ENCODE measurements at regions not wholly inside any gene's neighbourhood (a gene's known extent, or its start where the extent isn't known, plus 50 kb on each side); places are given as distances from the start of the nearest gene placed in this dataset.

GRCh38 chr16:86002178-86002900, 103.4 kb downstream of the IRF8 start (continued):
- TF ChIP-seq USF1 (IDR thresholded peaks at IDR 0.05; ENCODE audit: borderline replicate concordance, extremely low read length, insufficient read depth, low read depth, low read length) (no peak), ZNF207 (IDR thresholded peaks at IDR 0.05; ENCODE audit: borderline replicate concordance) (no peak), USF2 (IDR thresholded peaks at IDR 0.05; ENCODE audit: borderline replicate concordance, low read depth, low read length) (no peak), JUND (IDR thresholded peaks at IDR 0.05; ENCODE audit: low read depth, low read length) (no peak), STAT3 (IDR thresholded peaks at IDR 0.05; ENCODE audit: low read depth, low read length) (no peak), MEF2A (IDR thresholded peaks at IDR 0.05; ENCODE audit: insufficient read depth, low read depth, low read length) (peak; percentile 53; the same call in 1 of the 2 replicates), NFYA (IDR thresholded peaks at IDR 0.05; ENCODE audit: borderline replicate concordance, low read depth, low read length) (no peak), PKNOX1 (IDR thresholded peaks at IDR 0.05) (no peak), EP300 (IDR thresholded peaks at IDR 0.05; ENCODE audit: borderline replicate concordance in 1 of 2, control insufficient read depth in 1 of 2, low read depth in 2 of 2, low read length in 2 of 2) (no peak), ZNF384 (IDR thresholded peaks at IDR 0.05; ENCODE audit: borderline replicate concordance, low read depth, low read length) (no peak), SRF (IDR thresholded peaks at IDR 0.05; ENCODE audit: low read depth in 2 of 2, low read length in 2 of 2) (no peak), FOXM1 (IDR thresholded peaks at IDR 0.05; ENCODE audit: low read depth, low read length) (peak; percentile 51; the same call in 1 of the 2 replicates), TCF3 (IDR thresholded peaks at IDR 0.05; ENCODE audit: borderline replicate concordance, insufficient read depth, low read depth, low read length) (no peak), RELA (IDR thresholded peaks at IDR 0.05; ENCODE audit: borderline replicate concordance, partially characterized antibody) (no peak), NFYB (IDR thresholded peaks at IDR 0.05; ENCODE audit: insufficient read depth, low read depth, low read length) (no peak), MXI1 (IDR thresholded peaks at IDR 0.05; ENCODE audit: low read depth, low read length) (no peak), LARP7 (IDR thresholded peaks at IDR 0.05) (no peak), NR2F1 (conservative IDR thresholded peaks at IDR 0.05) (no peak), MAX (IDR thresholded peaks at IDR 0.05; ENCODE audit: low read depth, low read length) (no peak), ATF2 (IDR thresholded peaks at IDR 0.05; ENCODE audit: low read length) (0 out of 2 replicates have a peak, but pooled peaks have one; percentile 38), POU2F2 (IDR thresholded peaks at IDR 0.05; ENCODE audit: borderline replicate concordance, low read depth, low read length) (peak; percentile 96)

Measured in GM12878 (cell line).